ENCODE measurements at regions not wholly inside any gene's neighbourhood (a gene's known extent, or its start where the extent isn't known, plus 50 kb on each side); places are given as distances from the start of the nearest gene placed in this dataset.

DNA sequence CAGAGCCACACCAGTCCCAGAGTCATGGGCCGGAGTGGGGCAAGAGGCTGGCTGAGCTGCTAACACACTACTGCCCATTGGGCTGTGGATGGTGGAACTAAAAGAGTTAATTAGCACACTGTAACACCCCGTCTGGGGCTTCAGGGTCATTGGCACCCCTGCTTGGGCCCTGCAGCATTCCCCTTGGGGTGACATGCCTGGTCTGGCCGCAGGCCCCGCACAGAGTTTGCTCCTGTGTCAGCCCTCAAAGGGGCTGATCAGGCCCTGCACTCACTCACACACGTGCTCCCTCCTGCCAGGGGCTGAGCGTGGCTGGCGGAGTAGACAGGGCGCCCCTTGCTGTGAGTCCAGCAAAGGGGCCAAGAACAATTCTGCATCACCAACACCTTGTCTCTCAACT is 1499.6 kb upstream of the TMEM132C start:
- no CpG with 5 or more reads among the region's 8 CpGs for WGBS (ENCODE audit: insufficient coverage, low coverage, low lambda C conversion rate, missing lambda C conversion rate)
- intact Hi-C loops (cut with DNase I) = no loop called here
- no peaks in the 10 kb centered on the region for H3K4me1 ChIP-seq
- H3K9me3 ChIP-seq = peaks cover 0 to 5% (median 0%) of the 10 kb centered on the region in 4 donors
- no peak for TF ChIP-seq POLR2A (IDR thresholded peaks at IDR 0.05)
- TF ChIP-seq, protein P1, sequence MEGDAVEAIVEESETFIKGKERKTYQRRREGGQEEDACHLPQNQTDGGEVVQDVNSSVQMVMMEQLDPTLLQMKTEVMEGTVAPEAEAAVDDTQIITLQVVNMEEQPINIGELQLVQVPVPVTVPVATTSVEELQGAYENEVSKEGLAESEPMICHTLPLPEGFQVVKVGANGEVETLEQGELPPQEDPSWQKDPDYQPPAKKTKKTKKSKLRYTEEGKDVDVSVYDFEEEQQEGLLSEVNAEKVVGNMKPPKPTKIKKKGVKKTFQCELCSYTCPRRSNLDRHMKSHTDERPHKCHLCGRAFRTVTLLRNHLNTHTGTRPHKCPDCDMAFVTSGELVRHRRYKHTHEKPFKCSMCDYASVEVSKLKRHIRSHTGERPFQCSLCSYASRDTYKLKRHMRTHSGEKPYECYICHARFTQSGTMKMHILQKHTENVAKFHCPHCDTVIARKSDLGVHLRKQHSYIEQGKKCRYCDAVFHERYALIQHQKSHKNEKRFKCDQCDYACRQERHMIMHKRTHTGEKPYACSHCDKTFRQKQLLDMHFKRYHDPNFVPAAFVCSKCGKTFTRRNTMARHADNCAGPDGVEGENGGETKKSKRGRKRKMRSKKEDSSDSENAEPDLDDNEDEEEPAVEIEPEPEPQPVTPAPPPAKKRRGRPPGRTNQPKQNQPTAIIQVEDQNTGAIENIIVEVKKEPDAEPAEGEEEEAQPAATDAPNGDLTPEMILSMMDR (IDR thresholded peaks at IDR 0.05) = no peak
- DNase-seq (no peak), ATAC-seq (peak in 1 of 4 donors; percentile 13)
- H3K27me3 ChIP-seq = no peaks in the 10 kb centered on the region
- no peak overlapping the region for H3K4me3 ChIP-seq
- H3K36me3 ChIP-seq = no peaks in the 10 kb centered on the region
- H3K27ac ChIP-seq = no peak overlapping the region

DNA sequence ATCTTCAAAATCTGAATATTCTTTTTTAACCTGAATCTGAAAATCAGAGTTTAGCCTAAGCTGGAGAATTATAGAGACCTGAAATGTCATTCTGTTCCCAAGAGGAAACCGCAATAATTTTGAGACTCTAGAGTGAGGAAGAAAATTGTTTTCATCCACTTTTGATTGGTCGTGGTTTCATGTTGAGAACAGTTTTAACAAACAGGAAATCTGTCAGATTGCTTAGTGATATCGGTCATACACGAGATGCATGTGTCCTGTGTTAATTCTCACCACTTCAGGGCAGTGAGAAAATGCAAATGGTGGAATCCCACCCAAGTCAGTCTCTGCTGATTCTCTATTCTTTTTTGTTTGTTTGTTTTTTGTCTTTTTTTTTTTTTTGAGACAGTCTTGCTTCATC is 1498.5 kb upstream of the TMEM132C start:
- intact Hi-C loops (cut with DNase I) = no loop called here
- Histone ChIP-seq H3K9me3 (peaks cover 0 to 5% (median 0%) of the 10 kb centered on the region in 4 donors), H3K4me3 (no peak overlapping the region), H3K36me3 (no peaks in the 10 kb centered on the region), H3K4me1 (no peaks in the 10 kb centered on the region), H3K27me3 (no peaks in the 10 kb centered on the region), H3K27ac (no peak overlapping the region)
- DNase-seq (no peak), ATAC-seq (no peak)
- TF ChIP-seq POLR2A (IDR thresholded peaks at IDR 0.05) = no peak
- TF ChIP-seq, protein P1 (IDR thresholded peaks at IDR 0.05) = no peak
- WGBS (ENCODE audit: insufficient coverage, low coverage, low lambda C conversion rate, missing lambda C conversion rate) = 48% methylated on average over 4 of the region's 4 CpGs

DNA sequence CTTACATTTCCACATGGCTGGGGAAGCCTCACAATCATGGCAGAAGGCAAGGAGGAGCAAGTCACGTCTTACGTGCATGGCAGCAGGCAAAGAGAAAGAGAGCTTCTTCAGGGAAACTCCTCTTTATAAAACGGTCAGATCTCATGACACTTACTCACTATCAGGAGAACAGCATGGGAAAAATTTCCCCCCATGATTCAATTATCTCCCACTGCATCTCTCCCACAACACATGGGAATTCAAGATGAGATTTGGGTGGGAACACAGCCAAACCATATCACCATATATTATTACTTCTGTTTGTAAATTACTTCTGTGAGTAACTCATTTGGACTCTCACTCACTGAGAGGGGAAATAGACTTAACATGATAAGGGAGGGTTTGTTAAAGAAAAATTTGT is 1496.8 kb upstream of the TMEM132C start:
- intact Hi-C loops (cut with DNase I) = no loop called here
- no peak for ATAC-seq
- no peak for DNase-seq
- no peak for TF ChIP-seq POLR2A (IDR thresholded peaks at IDR 0.05)
- TF ChIP-seq, protein P1 (IDR thresholded peaks at IDR 0.05) = no peak
- no peak overlapping the region for H3K27ac ChIP-seq
- H3K4me1 ChIP-seq = no peaks in the 10 kb centered on the region
- H3K4me3 ChIP-seq = no peak overlapping the region
- H3K36me3 ChIP-seq = no peaks in the 10 kb centered on the region
- peaks cover 0 to 5% (median 0%) of the 10 kb centered on the region in 4 donors for H3K9me3 ChIP-seq
- 80% methylated on average over 1 of the region's 3 CpGs for whole genome bisulfite sequencing (ENCODE audit: insufficient coverage, low coverage, low lambda C conversion rate, missing lambda C conversion rate)
- H3K27me3 ChIP-seq = no peaks in the 10 kb centered on the region

DNA sequence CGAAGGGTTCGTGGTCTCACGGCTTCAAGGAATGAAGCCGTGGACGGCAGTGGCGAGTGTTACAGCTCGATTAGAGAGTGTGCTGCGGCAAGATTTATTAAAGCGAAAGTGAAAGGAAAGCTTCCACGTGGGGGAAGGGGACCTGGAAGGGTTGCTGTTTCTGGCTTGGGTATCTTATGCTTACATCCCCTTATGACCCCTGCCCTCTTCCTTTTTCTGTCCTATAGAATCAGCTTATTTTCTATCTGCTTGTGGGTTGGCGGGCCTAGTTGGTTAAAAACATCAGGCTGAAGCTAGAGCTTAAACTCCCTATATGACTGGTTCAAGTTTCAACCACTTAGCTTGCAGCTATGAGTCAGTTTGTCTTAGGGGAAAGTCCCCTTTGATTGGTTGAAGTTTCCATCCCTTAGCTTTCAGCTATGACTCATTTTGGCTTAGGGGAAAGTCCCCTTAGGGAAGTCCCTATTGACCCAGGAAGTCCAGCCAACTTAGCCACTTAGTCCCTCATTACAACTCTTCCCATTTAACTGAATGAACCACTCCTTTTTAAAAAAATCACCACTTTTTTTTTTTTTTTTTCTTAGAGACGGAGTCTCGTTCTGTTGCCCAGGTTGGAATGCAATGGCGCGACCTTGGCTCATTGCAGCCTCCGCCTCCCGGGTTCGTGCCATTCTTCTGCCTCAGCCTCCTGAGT is 1494.7 kb upstream of the TMEM132C start:
- DNase-seq (no peak), ATAC-seq (peak in 2 of 4 donors; percentile 38 to 80)
- intact Hi-C loops (cut with DNase I) = no loop called here
- Histone ChIP-seq H3K36me3 (no peaks in the 10 kb centered on the region), H3K27me3 (no peaks in the 10 kb centered on the region), H3K27ac (no peak overlapping the region), H3K4me1 (no peaks in the 10 kb centered on the region), H3K9me3 (peaks cover 0 to 5% (median 0%) of the 10 kb centered on the region in 4 donors), H3K4me3 (no peak overlapping the region)
- WGBS (ENCODE audit: insufficient coverage, low coverage, low lambda C conversion rate, missing lambda C conversion rate) = 68% methylated on average over 18 of the region's 18 CpGs
- TF ChIP-seq, protein P1 (IDR thresholded peaks at IDR 0.05) = no peak
- TF ChIP-seq POLR2A (IDR thresholded peaks at IDR 0.05) = no peak
